RWPE2 (cell line): ENCODE measurements at regions not wholly inside any gene's neighbourhood (a gene's known extent, or its start where the extent isn't known, plus 50 kb on each side); places are given as distances from the start of the nearest gene placed in this dataset.
"Not testable (repeated sequence)": the region's sequence is repeated elsewhere in the genome, so short reads cannot be mapped to it uniquely, and the experiment has no call there.

Experiments
- ATAC-seq: fragments of 200-7000 bp; cut with Tn5 transposase; 3 replicates; pipeline ENCODE4 v1.9.1; 2021; ENCODE audit warnings: low read depth
- DNase-seq: peaks from one replicate; pipeline ENCODE4 v3.0.0-alpha.2; 2020; ENCODE audit warnings: low spot score
- H3K27ac ChIP-seq: fragments of 450-650 bp; 2 replicates; pipeline ENCODE4 v1.5.1; 2017; ENCODE audit warnings: mild to moderate bottlenecking; ENCODE audit not compliant: poor library complexity, severe bottlenecking
- H3K27me3 ChIP-seq: fragments of 250-450 bp; sonication (Bioruptor Pico); 2 replicates; pipeline ENCODE4 v1.5.1; 2021; ENCODE audit warnings: mild to moderate bottlenecking, moderate library complexity; ENCODE audit not compliant: insufficient read depth, poor library complexity, severe bottlenecking
- H3K36me3 ChIP-seq: fragments of 250-450 bp; sonication (Bioruptor Pico); 2 replicates; pipeline ENCODE4 v1.5.1; 2020; ENCODE audit warnings: low read depth, mild to moderate bottlenecking, moderate library complexity
- H3K4me1 ChIP-seq: fragments of 250-450 bp; sonication (Bioruptor Pico); 2 replicates; pipeline ENCODE4 v1.5.1; 2021; ENCODE audit warnings: mild to moderate bottlenecking, moderate library complexity; ENCODE audit not compliant: insufficient read depth, poor library complexity, severe bottlenecking
- H3K4me3 ChIP-seq: fragments of 250-450 bp; sonication (Bioruptor Pico); 2 replicates; pipeline ENCODE4 v1.5.1; 2021; ENCODE audit warnings: mild to moderate bottlenecking, moderate library complexity; ENCODE audit not compliant: severe bottlenecking
- H3K9me3 ChIP-seq: fragments of 250-450 bp; sonication (Bioruptor Pico); 2 replicates; pipeline ENCODE4 v1.5.1; 2021; ENCODE audit warnings: mild to moderate bottlenecking, moderate library complexity; ENCODE audit not compliant: severe bottlenecking
- CTCF ChIP-seq: fragments of 450-650 bp; IDR thresholded peaks from one replicate; pipeline ENCODE4 v1.5.1; 2017; ENCODE audit warnings: mild to moderate bottlenecking, moderate library complexity; ENCODE audit not compliant: poor library complexity, severe bottlenecking

- Histone ChIP-seq H3K27me3 (no peaks in the 10 kb centered on the region), H3K4me3 (no peak overlapping the region), H3K9me3 (no peaks in the 10 kb centered on the region), H3K27ac (no peak overlapping the region), H3K4me1 (no peaks in the 10 kb centered on the region), H3K36me3 (no peaks in the 10 kb centered on the region)
- no peak for ATAC-seq
- DNase-seq = no peak
- TF ChIP-seq CTCF = no peak
Measured at GRCh38 chr6:6484681-6485080, 103.8 kb upstream of the LY86 start.

- ATAC-seq (no peak), DNase-seq (no peak)
- H3K9me3 ChIP-seq = no peaks in the 10 kb centered on the region
- no peaks in the 10 kb centered on the region for H3K4me1 ChIP-seq
- no peak overlapping the region for H3K27ac ChIP-seq
- no peak overlapping the region for H3K4me3 ChIP-seq
- H3K36me3 ChIP-seq = no peaks in the 10 kb centered on the region
- TF ChIP-seq CTCF = no peak
- H3K27me3 ChIP-seq = no peaks in the 10 kb centered on the region
Measured at GRCh38 chr6:6486595-6486994, 101.9 kb upstream of the LY86 start.

GRCh38 chr6:6491761-6492160, 96.8 kb upstream of the LY86 start:
- H3K9me3 ChIP-seq = no peaks in the 10 kb centered on the region
- H3K36me3 ChIP-seq = no peaks in the 10 kb centered on the region
- ATAC-seq (no peak), DNase-seq (no peak)
- H3K4me3 ChIP-seq = no peak overlapping the region
- H3K27me3 ChIP-seq = no peaks in the 10 kb centered on the region
- no peak overlapping the region for H3K27ac ChIP-seq
- no peak for TF ChIP-seq CTCF
- H3K4me1 ChIP-seq = no peaks in the 10 kb centered on the region

- H3K36me3 ChIP-seq = no peaks in the 10 kb centered on the region
- DNase-seq (no peak), ATAC-seq (no peak)
- H3K27ac ChIP-seq = no peak overlapping the region
- H3K9me3 ChIP-seq = no peaks in the 10 kb centered on the region
- H3K4me1 ChIP-seq = no peaks in the 10 kb centered on the region
- no peaks in the 10 kb centered on the region for H3K27me3 ChIP-seq
- no peak for TF ChIP-seq CTCF
- H3K4me3 ChIP-seq = no peak overlapping the region
Measured at GRCh38 chr6:6492675-6493074, 95.8 kb upstream of the LY86 start.

GRCh38 chr6:6494139-6494538, 94.4 kb upstream of the LY86 start:
- not testable (repeated sequence) for ATAC-seq, DNase-seq, H3K4me3 ChIP-seq, H3K27ac ChIP-seq, H3K4me1 ChIP-seq, H3K36me3 ChIP-seq, H3K9me3 ChIP-seq, H3K27me3 ChIP-seq
